H9 (cell line): ENCODE measurements at regions not wholly inside any gene's neighbourhood (a gene's known extent, or its start where the extent isn't known, plus 50 kb on each side); places are given as distances from the start of the nearest gene placed in this dataset.

Experiments
- DNase-seq: peaks from one replicate; pipeline ENCODE4 v3.0.0-alpha.2; 2017
- H2AFZ ChIP-seq: one replicate; pipeline ENCODE4 v1.6.1; 2013; ENCODE audit warnings: mild to moderate bottlenecking, low read length, control low read depth, moderate library complexity
- H2AK5ac ChIP-seq: 2 replicates; pipeline ENCODE4 v1.6.1; 2013; ENCODE audit warnings: low read length, control low read depth, mixed read lengths; ENCODE audit not compliant: insufficient read length
- H2BK120ac ChIP-seq: one replicate; pipeline ENCODE4 v1.6.1; 2013; ENCODE audit warnings: low read depth, mild to moderate bottlenecking, low read length, control low read depth, inconsistent platforms; ENCODE audit not compliant: poor library complexity, severe bottlenecking
- H2BK12ac ChIP-seq: 2 replicates; pipeline ENCODE4 v1.6.1; 2013; ENCODE audit warnings: low read length, control low read depth, mixed read lengths, low read depth; ENCODE audit not compliant: insufficient read length
- H2BK15ac ChIP-seq: 2 replicates; pipeline ENCODE4 v1.6.1; 2013; ENCODE audit warnings: low read depth, low read length, control low read depth
- H2BK20ac ChIP-seq: one replicate; pipeline ENCODE4 v1.6.1; 2013; ENCODE audit warnings: low read depth, mild to moderate bottlenecking, low read length, control low read depth, inconsistent platforms; ENCODE audit not compliant: poor library complexity, severe bottlenecking
- H2BK5ac ChIP-seq: 2 replicates; pipeline ENCODE4 v1.6.1; 2013; ENCODE audit warnings: low read length, control low read depth, mixed read lengths; ENCODE audit not compliant: insufficient read length
- H3K14ac ChIP-seq: 2 replicates; pipeline ENCODE4 v1.6.1; 2013; ENCODE audit warnings: low read length, control low read depth; ENCODE audit not compliant: insufficient read depth
- H3K18ac ChIP-seq: 2 replicates; pipeline ENCODE4 v1.6.1; 2013; ENCODE audit warnings: low read depth, mild to moderate bottlenecking, mixed read lengths, low read length, control low read depth; ENCODE audit not compliant: insufficient read length
- H3K23ac ChIP-seq: 2 replicates; pipeline ENCODE4 v1.6.1; 2013; ENCODE audit warnings: low read length, control low read depth, mixed read lengths, low read depth; ENCODE audit not compliant: insufficient read length
- H3K23me2 ChIP-seq: 2 replicates; pipeline ENCODE4 v1.6.1; 2013; ENCODE audit warnings: low read depth, mild to moderate bottlenecking, mixed read lengths, low read length, control low read depth; ENCODE audit not compliant: insufficient read length, poor library complexity, severe bottlenecking
- H3K27ac ChIP-seq: 2 replicates; pipeline ENCODE4 v1.5.1; 2013; ENCODE audit warnings: low read length, control low read depth, mixed read lengths, low read depth; ENCODE audit not compliant: insufficient read length
- H3K27me3 ChIP-seq: 2 replicates; pipeline ENCODE4 v1.6.1; 2013; ENCODE audit warnings: low read length, control low read depth, inconsistent platforms; ENCODE audit not compliant: insufficient read depth
- H3K4ac ChIP-seq: 2 replicates; pipeline ENCODE4 v1.6.1; 2013; ENCODE audit warnings: low read depth, mild to moderate bottlenecking, control low read depth, inconsistent platforms, low read length, moderate library complexity
- H3K4me1 ChIP-seq: 2 replicates; pipeline ENCODE4 v1.6.1; 2013; ENCODE audit warnings: low read length, control low read depth, inconsistent platforms; ENCODE audit not compliant: insufficient read depth
- H3K4me2 ChIP-seq: 2 replicates; pipeline ENCODE4 v1.6.1; 2013; ENCODE audit warnings: low read length, control low read depth, mixed read lengths; ENCODE audit not compliant: insufficient read length, insufficient read depth
- H3K56ac ChIP-seq: 2 replicates; pipeline ENCODE4 v1.6.1; 2013; ENCODE audit warnings: low read depth, mild to moderate bottlenecking, mixed read lengths, low read length, control low read depth; ENCODE audit not compliant: insufficient read length
- H3K79me1 ChIP-seq: 2 replicates; pipeline ENCODE4 v1.6.1; 2013; ENCODE audit warnings: low read depth, mild to moderate bottlenecking, moderate library complexity, low read length, control low read depth, inconsistent platforms; ENCODE audit not compliant: insufficient read depth, poor library complexity, severe bottlenecking
- H3K79me2 ChIP-seq: 2 replicates; pipeline ENCODE4 v1.6.1; 2013; ENCODE audit warnings: low read length, control low read depth, inconsistent platforms; ENCODE audit not compliant: insufficient read depth
- H3K9ac ChIP-seq: 2 replicates; pipeline ENCODE4 v1.6.1; 2013; ENCODE audit warnings: low read length, control low read depth, mixed read lengths; ENCODE audit not compliant: insufficient read length; ENCODE audit errors: extremely low read depth
- H3K9me3 ChIP-seq: one replicate; pipeline ENCODE4 v1.6.1; 2013; ENCODE audit warnings: low read depth, low read length, inconsistent platforms; ENCODE audit not compliant: control insufficient read depth
- H3T11ph ChIP-seq: one replicate; pipeline ENCODE4 v1.6.1; 2013; ENCODE audit warnings: mild to moderate bottlenecking, low read length, control low read depth, inconsistent platforms
- H4K20me1 ChIP-seq: one replicate; pipeline ENCODE4 v1.6.1; 2013; ENCODE audit not compliant: control insufficient read depth, insufficient read length, insufficient read depth
- H4K5ac ChIP-seq: 2 replicates; pipeline ENCODE4 v1.6.1; 2013; ENCODE audit warnings: low read depth, mild to moderate bottlenecking, mixed read lengths, low read length, control low read depth; ENCODE audit not compliant: insufficient read length
- H4K8ac ChIP-seq: replicated peaks from 2 replicates; pipeline ENCODE4 v1.6.1; 2013; ENCODE audit warnings: low read length, control low read depth, mixed read lengths, low read depth; ENCODE audit not compliant: insufficient read length
- H4K91ac ChIP-seq: 2 replicates; pipeline ENCODE4 v1.6.1; 2013; ENCODE audit warnings: low read depth, mild to moderate bottlenecking, moderate library complexity, mixed read lengths, low read length, control low read depth; ENCODE audit not compliant: insufficient read length
- H3K27ac Mint-ChIP-seq, 3 experiments: 2 replicates in 2 of 3; 3 replicates in 1 of 3; pipeline ENCODE4 v1.8.0; 2020 to 2021; ENCODE audit warnings: mixed read lengths in 3 of 3, mild to moderate bottlenecking in 1 of 3, moderate library complexity in 1 of 3
- H3K27me3 Mint-ChIP-seq: 2 replicates; pipeline ENCODE4 v1.8.0; 2021; ENCODE audit warnings: low read depth, mild to moderate bottlenecking, moderate library complexity, mixed read lengths
- H3K36me3 Mint-ChIP-seq, 3 experiments: 2 replicates in 2 of 3; 3 replicates in 1 of 3; pipeline ENCODE4 v1.8.0; 2020 to 2021; ENCODE audit warnings: low read depth in 3 of 3, mixed read lengths in 3 of 3; ENCODE audit not compliant: insufficient read depth in 1 of 3
- H3K4me1 Mint-ChIP-seq, 2 experiments: 2 replicates each; pipeline ENCODE4 v1.8.0; 2020; ENCODE audit warnings: mixed read lengths in 2 of 2
- H3K4me3 Mint-ChIP-seq, 2 experiments: 2 replicates in 1 of 2; 3 replicates in 1 of 2; pipeline ENCODE4 v1.8.0; 2020 to 2021; ENCODE audit warnings: mild to moderate bottlenecking in 2 of 2, mixed read lengths in 2 of 2, moderate library complexity in 1 of 2
- H3K9me3 Mint-ChIP-seq, 2 experiments: 2 replicates in 1 of 2; 3 replicates in 1 of 2; pipeline ENCODE4 v1.8.0; 2020; ENCODE audit warnings: mild to moderate bottlenecking in 2 of 2, mixed read lengths in 2 of 2, moderate library complexity in 1 of 2
- CTCF ChIP-seq: fragments of 200-600 bp; sonication (generic); conservative IDR thresholded peaks from 3 replicates; pipeline ENCODE4 v1.8.0; 2021; ENCODE audit warnings: antibody characterized with exemption, mild to moderate bottlenecking
- WGBS: extraction: QIAGEN DNeasy Blood & Tissue Kit; methylation state at CpG from one replicate; pipeline ENCODE4 v1.1.7; 2013; ENCODE audit warnings: missing lambda C conversion rate, low lambda C conversion rate, mixed read lengths; ENCODE audit not compliant: insufficient read length; ENCODE audit errors: extremely low coverage; 5-methylcytosine and 5-hydroxymethylcytosine counted together

GRCh38 chr18:25819746-25820363, 270.6 kb downstream of the SS18 start:
- H4K91ac ChIP-seq, result no peak overlapping the region
- no peak overlapping the region for H3T11ph ChIP-seq
- H3K4me1 Mint-ChIP-seq, result peaks cover 6 to 8% of the 10 kb centered on the region in 2 experiments; a peak in 2 of 4 replicates
- no peak overlapping the region for H3K4me3 Mint-ChIP-seq
- H3K9me3 Mint-ChIP-seq, result no peaks in the 10 kb centered on the region
- H2BK120ac ChIP-seq, result no peak overlapping the region
- H3K23me2 ChIP-seq, result no peaks in the 10 kb centered on the region
- H3K27me3 Mint-ChIP-seq, result no peaks in the 10 kb centered on the region; the same call in 1 of the 2 replicates
- no peak overlapping the region for H2BK20ac ChIP-seq
- no peak overlapping the region for H2BK15ac ChIP-seq
- TF ChIP-seq CTCF, result no peak
- WGBS, result no CpG with 5 or more reads among the region's 1 CpG
- no peak overlapping the region for H3K27ac Mint-ChIP-seq
- no peak overlapping the region for H2BK5ac ChIP-seq
- no peak overlapping the region for H3K23ac ChIP-seq
- H4K5ac ChIP-seq, result no peak overlapping the region
- no peak overlapping the region for H2BK12ac ChIP-seq
- DNase-seq, result no peak
- no peak overlapping the region for H2AFZ ChIP-seq
- no peaks in the 10 kb centered on the region for H3K79me2 ChIP-seq
- H3K14ac ChIP-seq, result no peak overlapping the region
- no peak overlapping the region for H2AK5ac ChIP-seq
- H3K27ac ChIP-seq, result no peak overlapping the region
- no peak overlapping the region for H3K4me2 ChIP-seq
- no peak overlapping the region for H3K56ac ChIP-seq
- H3K9ac ChIP-seq, result no peak overlapping the region
- no peak overlapping the region for H4K8ac ChIP-seq
- no peaks in the 10 kb centered on the region for H4K20me1 ChIP-seq
- H3K27me3 ChIP-seq, result no peaks in the 10 kb centered on the region
- H3K79me1 ChIP-seq, result no peaks in the 10 kb centered on the region
- no peak overlapping the region for H3K18ac ChIP-seq
- no peaks in the 10 kb centered on the region for H3K4me1 ChIP-seq
- H3K9me3 ChIP-seq, result no peaks in the 10 kb centered on the region
- no peaks in the 10 kb centered on the region for H3K36me3 Mint-ChIP-seq
- H3K4ac ChIP-seq, result no peak overlapping the region
